ENCODE measurements at regions not wholly inside any gene's neighbourhood (a gene's known extent, or its start where the extent isn't known, plus 50 kb on each side); places are given as distances from the start of the nearest gene placed in this dataset.

DNA sequence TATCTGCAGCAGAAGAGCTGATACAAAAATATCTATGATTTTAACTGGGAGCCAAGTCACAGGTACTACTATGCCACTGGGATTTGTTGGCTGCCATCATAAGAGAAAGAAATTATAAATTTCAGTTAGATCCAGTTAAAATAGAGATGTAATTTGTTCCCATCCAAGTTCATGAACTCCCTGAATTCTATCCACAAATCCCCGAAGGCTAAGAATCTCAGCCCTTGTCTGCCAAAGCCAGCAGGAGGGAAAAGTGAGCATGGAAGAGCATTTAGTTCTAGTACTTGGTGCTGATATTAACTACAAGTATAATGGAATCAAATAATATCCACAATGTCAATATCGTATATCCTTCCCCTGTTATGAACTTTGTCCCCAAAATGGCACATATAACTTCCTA is 801.1 kb upstream of the CXADR start:
- TF ChIP-seq, protein P1, sequence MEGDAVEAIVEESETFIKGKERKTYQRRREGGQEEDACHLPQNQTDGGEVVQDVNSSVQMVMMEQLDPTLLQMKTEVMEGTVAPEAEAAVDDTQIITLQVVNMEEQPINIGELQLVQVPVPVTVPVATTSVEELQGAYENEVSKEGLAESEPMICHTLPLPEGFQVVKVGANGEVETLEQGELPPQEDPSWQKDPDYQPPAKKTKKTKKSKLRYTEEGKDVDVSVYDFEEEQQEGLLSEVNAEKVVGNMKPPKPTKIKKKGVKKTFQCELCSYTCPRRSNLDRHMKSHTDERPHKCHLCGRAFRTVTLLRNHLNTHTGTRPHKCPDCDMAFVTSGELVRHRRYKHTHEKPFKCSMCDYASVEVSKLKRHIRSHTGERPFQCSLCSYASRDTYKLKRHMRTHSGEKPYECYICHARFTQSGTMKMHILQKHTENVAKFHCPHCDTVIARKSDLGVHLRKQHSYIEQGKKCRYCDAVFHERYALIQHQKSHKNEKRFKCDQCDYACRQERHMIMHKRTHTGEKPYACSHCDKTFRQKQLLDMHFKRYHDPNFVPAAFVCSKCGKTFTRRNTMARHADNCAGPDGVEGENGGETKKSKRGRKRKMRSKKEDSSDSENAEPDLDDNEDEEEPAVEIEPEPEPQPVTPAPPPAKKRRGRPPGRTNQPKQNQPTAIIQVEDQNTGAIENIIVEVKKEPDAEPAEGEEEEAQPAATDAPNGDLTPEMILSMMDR (IDR thresholded peaks at IDR 0.05) = no peak
- TF ChIP-seq POLR2A (IDR thresholded peaks at IDR 0.05) = no peak

All from prostate gland (tissue), 2 donors.